Stimulated activated CD4-positive, alpha-beta T cell treated with anti-CD3 and anti-CD28 coated beads, TNF-alpha, amount 100 ng/mL, for 1 hour (primary cell): ENCODE measurements at regions not wholly inside any gene's neighbourhood (a gene's known extent, or its start where the extent isn't known, plus 50 kb on each side); places are given as distances from the start of the nearest gene placed in this dataset.
"Not testable (repeated sequence)": the region's sequence is repeated elsewhere in the genome, so short reads cannot be mapped to it uniquely, and the experiment has no call there.

Experiments
- DNase-seq, 3 donors: peaks; one replicate each; pipeline ENCODE4 v3.0.0-alpha.2; 2020; ENCODE audit warnings: low read depth in 3 of 3, low spot score in 1 of 3

- not testable (repeated sequence) for DNase-seq
Observed at GRCh38 chr10:27347827-27348207, 107.2 kb upstream of the ACBD5 start.

DNA sequence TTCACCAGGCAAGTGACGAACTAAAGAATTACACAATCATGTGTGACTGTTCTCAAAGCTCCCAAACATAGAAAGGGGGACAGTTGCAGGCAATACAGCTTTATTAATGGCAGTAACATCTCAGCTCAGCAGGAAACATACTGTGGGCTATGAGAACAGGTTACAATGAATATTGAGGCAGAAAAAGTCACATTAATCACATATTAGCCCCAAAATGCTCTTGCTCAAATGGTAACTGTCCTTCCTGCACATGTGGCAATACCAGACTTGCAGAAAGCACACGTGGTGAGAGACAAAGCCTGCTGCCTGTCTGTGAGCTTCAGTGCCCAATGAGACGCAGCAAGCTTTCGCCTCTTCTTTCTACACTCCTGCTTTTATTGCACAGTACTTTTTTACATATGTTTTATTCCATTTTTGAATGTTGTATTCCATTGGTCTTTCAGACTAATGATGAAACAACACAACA lies 104.9 kb upstream of the ACBD5 start:
- DNase-seq: no peak

- no peak for DNase-seq
Observed at GRCh38 chr10:27344568-27345454, 104.2 kb upstream of the ACBD5 start.

- DNase-seq: no peak
Observed at GRCh38 chr10:27341001-27341400, 100.4 kb upstream of the ACBD5 start.

- not testable (repeated sequence) for DNase-seq
Observed at GRCh38 chr10:27335246-27335645, 94.6 kb upstream of the ACBD5 start.

- no peak for DNase-seq
Observed at GRCh38 chr10:27330074-27330473, 89.5 kb upstream of the ACBD5 start.

- DNase-seq: no peak
Observed at GRCh38 chr10:27328946-27329345, 88.3 kb upstream of the ACBD5 start.

DNA sequence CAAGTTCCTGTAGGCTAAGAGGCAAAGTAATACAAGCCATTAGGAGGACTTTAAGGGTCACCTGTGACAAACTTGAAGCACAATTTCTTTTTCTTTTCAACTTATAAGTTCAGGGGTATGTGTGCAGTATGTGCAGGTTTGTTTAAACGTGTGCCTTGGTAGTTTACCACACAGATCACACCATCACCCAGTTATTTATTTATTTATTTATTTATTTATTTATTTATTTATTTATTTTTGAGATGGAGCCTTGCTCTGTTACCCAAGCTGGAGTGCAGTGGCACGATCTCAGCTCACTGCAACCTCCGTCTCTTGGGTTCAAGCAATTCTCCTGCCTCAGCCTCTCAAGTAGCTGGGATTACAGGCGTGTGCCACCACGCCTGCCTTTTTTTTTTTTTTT lies 86.2 kb upstream of the ACBD5 start:
- DNase-seq: not testable (repeated sequence)

GRCh38 chr10:27319752-27320431 lies 79.3 kb upstream of the ACBD5 start:
- DNase-seq: no peak

DNA sequence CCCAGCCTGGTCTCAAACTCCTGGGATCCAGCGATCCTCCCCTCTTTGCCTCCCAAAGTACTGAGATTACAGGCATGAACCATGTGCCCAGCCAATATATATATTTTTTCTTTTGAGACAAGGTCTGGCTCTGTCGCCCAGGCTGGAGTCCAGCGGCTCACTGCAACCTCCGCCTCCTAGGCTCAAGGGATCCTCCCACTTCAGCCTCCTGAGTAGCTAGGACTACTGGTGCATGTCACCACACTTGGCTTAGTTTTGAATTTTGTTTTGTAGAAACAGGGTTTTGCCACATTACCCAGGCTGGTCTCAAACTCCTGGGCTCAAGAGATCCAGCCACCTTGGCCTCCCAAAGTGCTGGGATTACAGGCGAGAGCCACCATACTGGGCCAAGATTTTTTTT lies 78.5 kb upstream of the ACBD5 start:
- not testable (repeated sequence) for DNase-seq

GRCh38 chr10:27315082-27315481 lies 74.5 kb upstream of the ACBD5 start:
- not testable (repeated sequence) for DNase-seq

DNA sequence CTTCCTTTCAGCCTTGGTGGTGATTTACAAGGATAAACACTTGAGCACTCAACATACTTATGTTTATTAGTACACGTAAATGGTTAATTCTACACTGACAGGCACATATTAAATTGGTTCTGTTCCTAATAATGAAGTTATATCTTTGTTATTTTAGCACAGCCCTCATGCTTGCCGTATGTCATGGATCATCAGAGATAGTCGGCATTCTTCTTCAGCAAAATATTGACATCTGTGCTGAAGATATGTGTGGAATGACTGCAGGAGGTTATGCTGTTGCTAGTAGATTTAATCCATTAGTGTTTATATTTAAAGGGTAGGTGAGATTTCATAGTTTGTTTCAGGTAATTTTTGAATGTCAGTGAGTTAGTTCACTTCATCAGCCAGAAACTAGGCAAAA lies 73.0 kb upstream of the ACBD5 start:
- not testable (repeated sequence) for DNase-seq

- no peak for DNase-seq
Observed at GRCh38 chr10:27312854-27313253, 72.3 kb upstream of the ACBD5 start.

- not testable (repeated sequence) for DNase-seq
Observed at GRCh38 chr10:27311809-27312208, 71.2 kb upstream of the ACBD5 start.

DNA sequence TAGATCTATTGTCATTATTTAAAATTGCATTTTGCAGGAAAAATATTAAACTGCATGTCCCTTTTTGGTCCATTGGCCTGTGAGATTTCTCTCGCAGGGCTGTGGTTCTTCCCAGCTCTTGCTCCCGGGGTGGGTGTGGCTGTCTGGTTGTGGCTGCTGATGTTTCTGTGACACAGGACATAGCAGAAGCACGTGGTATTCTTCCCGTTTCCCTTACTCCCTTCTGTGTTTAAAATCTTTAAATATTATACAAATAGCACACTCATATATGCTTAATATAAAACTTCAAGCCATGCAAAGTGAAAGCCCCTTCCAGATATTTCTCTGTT lies 57.9 kb upstream of the ACBD5 start:
- not testable (repeated sequence) for DNase-seq

- no peak for DNase-seq
Observed at GRCh38 chr10:27297844-27298521, 57.4 kb upstream of the ACBD5 start.

DNA sequence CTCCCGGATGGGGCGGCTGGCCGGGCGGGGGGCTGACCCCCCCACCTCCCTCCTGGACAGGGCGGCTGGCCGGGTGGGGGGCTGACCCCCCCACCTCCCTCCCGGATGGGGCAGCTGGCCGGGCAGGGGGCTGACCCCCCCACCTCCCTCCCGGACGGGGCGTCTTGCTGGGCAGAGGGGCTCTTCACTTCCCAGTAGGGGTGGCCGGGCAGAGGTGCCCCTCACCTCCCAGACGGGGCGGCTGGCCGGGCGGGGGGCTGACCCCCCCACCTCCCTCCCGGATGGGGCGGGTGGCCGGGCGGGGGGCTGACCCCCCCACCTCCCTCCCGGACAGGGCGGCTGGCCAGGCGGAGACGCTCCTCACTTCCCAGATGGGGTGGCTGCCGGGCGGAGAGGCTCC lies 55.7 kb upstream of the ACBD5 start:
- DNase-seq: not testable (repeated sequence)

DNA sequence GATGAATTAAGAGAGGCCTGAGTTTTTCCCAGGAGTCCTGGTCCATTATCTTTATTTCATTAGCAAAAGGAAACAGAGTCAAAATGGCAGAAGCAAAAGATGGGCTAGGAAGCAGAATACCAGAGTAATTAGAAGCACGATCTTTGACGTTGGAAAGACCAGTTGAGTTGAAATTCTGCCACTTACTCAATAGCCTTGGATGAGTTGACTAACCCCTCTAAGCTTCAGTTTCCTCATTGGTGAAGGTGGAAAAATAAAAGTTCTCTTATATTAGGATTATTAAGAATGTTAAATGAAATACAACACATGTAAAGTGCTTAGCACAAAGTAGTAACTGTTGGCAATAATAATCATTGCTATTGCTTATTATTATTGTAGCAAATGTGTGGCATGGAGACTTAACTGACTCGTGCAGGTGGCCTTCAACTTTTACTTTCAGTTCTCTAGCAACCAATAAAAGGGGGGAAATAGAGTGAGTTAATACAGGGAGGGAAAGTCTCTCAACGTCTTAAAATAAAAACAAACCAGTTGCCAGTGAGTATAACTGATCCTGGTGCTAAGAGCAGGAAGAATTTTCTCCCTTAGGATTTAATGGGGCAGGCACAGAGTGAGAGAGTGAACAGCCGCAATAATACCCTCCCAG lies 50.8 kb upstream of the ACBD5 start:
- DNase-seq: not testable (repeated sequence)
